Progenitor cell of endocrine pancreas (in vitro differentiated cells): ENCODE measurements at regions not wholly inside any gene's neighbourhood (a gene's known extent, or its start where the extent isn't known, plus 50 kb on each side); places are given as distances from the start of the nearest gene placed in this dataset.
A peak's percentile ranks its signal among the peaks of the same experiment; 100 is the strongest.

Experiments used
- DNase-seq: peaks from one replicate; pipeline ENCODE4 v3.0.0; 2021; ENCODE audit warnings: low spot score; ENCODE audit not compliant: unreplicated experiment
- H3K27ac Mint-ChIP-seq: 2 replicates; pipeline ENCODE4 v1.8.0; 2021; ENCODE audit warnings: mild to moderate bottlenecking, moderate library complexity, mixed read lengths
- H3K27me3 Mint-ChIP-seq: 2 replicates; pipeline ENCODE4 v1.8.0; 2021; ENCODE audit warnings: mixed read lengths
- H3K36me3 Mint-ChIP-seq: 2 replicates; pipeline ENCODE4 v1.8.0; 2022; ENCODE audit warnings: mixed read lengths; ENCODE audit not compliant: insufficient read depth
- H3K4me1 Mint-ChIP-seq: 2 replicates; pipeline ENCODE4 v1.8.0; 2021; ENCODE audit warnings: low read depth, mixed read lengths
- H3K4me3 Mint-ChIP-seq: 2 replicates; pipeline ENCODE4 v1.8.0; 2021; ENCODE audit warnings: low read depth, mild to moderate bottlenecking, moderate library complexity, mixed read lengths
- H3K9me3 Mint-ChIP-seq: 2 replicates; pipeline ENCODE4 v1.8.0; 2021; ENCODE audit warnings: low read depth, mixed read lengths
- TF ChIP-seq, protein P1 (sequence below): fragments of 200-600 bp; sonication (generic); IDR thresholded peaks from one replicate; pipeline ENCODE4 v1.5.0; 2021; ENCODE audit warnings: antibody characterized with exemption, mild to moderate bottlenecking; ENCODE audit not compliant: unreplicated experiment

GRCh38 chr18:44180683-44181082 lies 500.0 kb upstream of the SETBP1 start:
- TF ChIP-seq, protein P1, sequence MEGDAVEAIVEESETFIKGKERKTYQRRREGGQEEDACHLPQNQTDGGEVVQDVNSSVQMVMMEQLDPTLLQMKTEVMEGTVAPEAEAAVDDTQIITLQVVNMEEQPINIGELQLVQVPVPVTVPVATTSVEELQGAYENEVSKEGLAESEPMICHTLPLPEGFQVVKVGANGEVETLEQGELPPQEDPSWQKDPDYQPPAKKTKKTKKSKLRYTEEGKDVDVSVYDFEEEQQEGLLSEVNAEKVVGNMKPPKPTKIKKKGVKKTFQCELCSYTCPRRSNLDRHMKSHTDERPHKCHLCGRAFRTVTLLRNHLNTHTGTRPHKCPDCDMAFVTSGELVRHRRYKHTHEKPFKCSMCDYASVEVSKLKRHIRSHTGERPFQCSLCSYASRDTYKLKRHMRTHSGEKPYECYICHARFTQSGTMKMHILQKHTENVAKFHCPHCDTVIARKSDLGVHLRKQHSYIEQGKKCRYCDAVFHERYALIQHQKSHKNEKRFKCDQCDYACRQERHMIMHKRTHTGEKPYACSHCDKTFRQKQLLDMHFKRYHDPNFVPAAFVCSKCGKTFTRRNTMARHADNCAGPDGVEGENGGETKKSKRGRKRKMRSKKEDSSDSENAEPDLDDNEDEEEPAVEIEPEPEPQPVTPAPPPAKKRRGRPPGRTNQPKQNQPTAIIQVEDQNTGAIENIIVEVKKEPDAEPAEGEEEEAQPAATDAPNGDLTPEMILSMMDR = no peak
- no peaks in the 10 kb centered on the region for H3K9me3 Mint-ChIP-seq
- H3K27me3 Mint-ChIP-seq = no peaks in the 10 kb centered on the region
- DNase-seq = no peak
- H3K27ac Mint-ChIP-seq = no peak overlapping the region
- no peaks in the 10 kb centered on the region for H3K36me3 Mint-ChIP-seq
- no peak overlapping the region for H3K4me3 Mint-ChIP-seq
- peaks cover 8% of the 10 kb centered on the region for H3K4me1 Mint-ChIP-seq

DNA sequence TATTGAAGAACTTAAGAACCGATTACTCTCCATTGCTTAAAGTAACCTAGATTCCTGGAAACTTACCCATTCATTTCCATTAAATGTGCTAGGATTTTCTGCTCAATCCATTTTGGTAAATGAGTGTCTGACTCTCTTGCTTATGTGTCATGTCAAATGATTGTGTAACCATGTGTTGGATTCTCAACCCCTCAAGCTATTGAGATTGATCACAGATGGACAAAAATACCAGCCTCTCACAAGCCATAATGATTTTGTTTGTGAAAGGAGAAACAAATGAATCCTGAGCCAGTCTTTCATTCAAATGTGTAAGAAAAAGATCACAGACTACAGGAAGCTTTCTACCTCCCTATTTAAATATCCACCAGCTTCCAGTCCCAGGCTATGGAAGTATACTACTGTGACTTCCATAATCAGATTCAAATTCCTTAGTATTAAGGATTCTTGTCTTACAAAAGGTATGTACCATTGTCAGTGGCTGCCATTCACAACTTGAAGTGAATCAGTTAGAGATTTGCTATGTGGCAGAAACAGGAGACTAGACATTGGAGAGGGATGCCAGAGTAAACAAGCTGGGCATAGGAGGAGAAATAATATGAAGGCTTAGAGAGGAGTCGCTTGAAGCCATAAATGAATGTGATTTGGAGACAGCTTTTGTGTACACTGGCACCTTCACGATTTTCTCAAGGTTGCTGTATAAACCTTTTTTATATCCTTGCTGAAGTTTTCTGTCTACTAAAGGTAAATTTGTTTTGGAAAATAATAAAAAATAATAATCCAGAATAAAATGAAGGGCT lies 498.5 kb upstream of the SETBP1 start:
- H3K4me3 Mint-ChIP-seq = no peak overlapping the region
- H3K36me3 Mint-ChIP-seq = no peaks in the 10 kb centered on the region
- DNase-seq = no peak
- H3K27ac Mint-ChIP-seq = no peak overlapping the region
- no peaks in the 10 kb centered on the region for H3K27me3 Mint-ChIP-seq
- peaks cover 20% of the 10 kb centered on the region for H3K4me1 Mint-ChIP-seq
- no peaks in the 10 kb centered on the region for H3K9me3 Mint-ChIP-seq
- TF ChIP-seq, protein P1 = no peak

DNA sequence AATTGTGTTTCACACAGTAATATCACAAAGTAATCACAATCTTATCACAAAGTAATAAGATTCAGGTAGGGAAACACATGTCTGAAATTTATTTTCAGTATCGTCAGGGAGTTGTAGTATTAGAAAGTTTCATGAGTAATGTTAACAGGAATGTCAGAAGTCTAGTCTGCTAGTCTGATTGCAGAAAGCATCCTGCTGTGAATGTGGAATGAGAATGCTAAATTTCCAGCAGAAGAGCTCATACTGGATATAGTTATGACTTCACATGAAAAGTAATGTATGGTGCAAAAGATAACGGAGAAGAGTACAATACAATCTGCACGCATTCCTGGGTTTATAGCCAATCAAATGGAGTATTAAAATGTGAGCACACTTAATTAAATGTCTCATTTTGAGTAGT lies 494.7 kb upstream of the SETBP1 start:
- no peak for DNase-seq
- Mint-ChIP-seq H3K27me3 (no peaks in the 10 kb centered on the region), H3K4me1 (peaks cover 33% of the 10 kb centered on the region), H3K36me3 (no peaks in the 10 kb centered on the region), H3K9me3 (no peaks in the 10 kb centered on the region), H3K4me3 (no peak overlapping the region), H3K27ac (peak overlapping the region; percentile 18)
- TF ChIP-seq, protein P1 = no peak

DNA sequence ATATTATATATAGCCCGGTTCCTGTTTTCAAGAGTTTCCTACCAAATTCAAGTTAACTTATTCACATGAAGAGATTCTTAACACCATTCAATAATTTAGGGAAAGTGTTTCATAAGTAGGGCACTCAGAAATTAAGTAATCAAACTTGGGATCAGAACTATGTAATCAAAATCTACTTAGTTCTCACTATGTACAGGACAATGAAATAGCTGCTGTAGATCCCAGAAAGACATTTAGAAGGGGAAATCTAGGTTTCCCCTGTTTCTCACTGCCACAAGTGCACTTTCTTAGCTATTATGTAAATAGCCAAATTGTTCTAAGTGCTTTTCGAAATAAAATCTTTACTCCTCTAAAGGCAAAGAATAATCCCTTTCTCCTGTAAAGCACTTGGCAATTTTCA lies 493.6 kb upstream of the SETBP1 start:
- Mint-ChIP-seq H3K9me3 (no peaks in the 10 kb centered on the region), H3K4me1 (peaks cover 31% of the 10 kb centered on the region), H3K27me3 (no peaks in the 10 kb centered on the region), H3K4me3 (no peak overlapping the region), H3K36me3 (no peaks in the 10 kb centered on the region), H3K27ac (no peak overlapping the region)
- TF ChIP-seq, protein P1 = no peak
- no peak for DNase-seq

- H3K4me1 Mint-ChIP-seq = peaks cover 15% of the 10 kb centered on the region
- TF ChIP-seq, protein P1 = no peak
- no peaks in the 10 kb centered on the region for H3K36me3 Mint-ChIP-seq
- no peak overlapping the region for H3K4me3 Mint-ChIP-seq
- H3K27me3 Mint-ChIP-seq = peaks cover 9% of the 10 kb centered on the region
- DNase-seq = no peak
- H3K27ac Mint-ChIP-seq = no peak overlapping the region
- no peaks in the 10 kb centered on the region for H3K9me3 Mint-ChIP-seq
Observed at GRCh38 chr18:44195394-44196140, 485.1 kb upstream of the SETBP1 start.
